ENCODE measurements at regions not wholly inside any gene's neighbourhood (a gene's known extent, or its start where the extent isn't known, plus 50 kb on each side); places are given as distances from the start of the nearest gene placed in this dataset.

DNA sequence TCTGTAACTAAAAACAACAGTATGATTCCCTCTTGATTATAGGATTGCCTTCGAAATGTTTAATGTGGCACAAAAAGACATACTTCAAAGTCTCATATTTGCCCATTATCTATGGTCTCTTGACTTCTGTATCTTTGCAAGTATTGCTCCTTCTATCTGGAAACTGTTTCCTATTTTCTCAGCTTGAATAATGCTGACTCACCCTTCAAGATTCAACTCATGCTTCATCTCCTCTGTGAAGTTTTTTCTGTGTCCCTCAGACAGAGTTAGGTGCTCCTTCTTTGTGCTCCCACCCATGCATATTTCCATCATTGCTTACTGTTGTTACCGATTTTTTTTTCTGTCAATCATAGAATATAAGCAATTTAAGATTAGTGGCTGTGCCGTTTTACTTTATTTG is 192.8 kb upstream of the ROBO1 start:
- TF ChIP-seq, protein P1, sequence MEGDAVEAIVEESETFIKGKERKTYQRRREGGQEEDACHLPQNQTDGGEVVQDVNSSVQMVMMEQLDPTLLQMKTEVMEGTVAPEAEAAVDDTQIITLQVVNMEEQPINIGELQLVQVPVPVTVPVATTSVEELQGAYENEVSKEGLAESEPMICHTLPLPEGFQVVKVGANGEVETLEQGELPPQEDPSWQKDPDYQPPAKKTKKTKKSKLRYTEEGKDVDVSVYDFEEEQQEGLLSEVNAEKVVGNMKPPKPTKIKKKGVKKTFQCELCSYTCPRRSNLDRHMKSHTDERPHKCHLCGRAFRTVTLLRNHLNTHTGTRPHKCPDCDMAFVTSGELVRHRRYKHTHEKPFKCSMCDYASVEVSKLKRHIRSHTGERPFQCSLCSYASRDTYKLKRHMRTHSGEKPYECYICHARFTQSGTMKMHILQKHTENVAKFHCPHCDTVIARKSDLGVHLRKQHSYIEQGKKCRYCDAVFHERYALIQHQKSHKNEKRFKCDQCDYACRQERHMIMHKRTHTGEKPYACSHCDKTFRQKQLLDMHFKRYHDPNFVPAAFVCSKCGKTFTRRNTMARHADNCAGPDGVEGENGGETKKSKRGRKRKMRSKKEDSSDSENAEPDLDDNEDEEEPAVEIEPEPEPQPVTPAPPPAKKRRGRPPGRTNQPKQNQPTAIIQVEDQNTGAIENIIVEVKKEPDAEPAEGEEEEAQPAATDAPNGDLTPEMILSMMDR (IDR thresholded peaks at IDR 0.05) = no peak
- TF ChIP-seq POLR2AphosphoS5 (IDR thresholded peaks at IDR 0.05; ENCODE audit: low read depth, low read length) = no peak
- TF ChIP-seq SIN3A (IDR thresholded peaks at IDR 0.05; ENCODE audit: borderline replicate concordance, insufficient read depth, low read depth, low read length) = no peak
- TF ChIP-seq REST (IDR thresholded peaks at IDR 0.05; ENCODE audit: insufficient read depth in 1 of 2, low read depth in 2 of 2, low read length in 1 of 2) = no peak
- TF ChIP-seq TCF7L2 (IDR thresholded peaks at IDR 0.05; ENCODE audit: low read depth, low read length) = no peak

All from Panc1 (cell line).